ENCODE measurements at regions not wholly inside any gene's neighbourhood (a gene's known extent, or its start where the extent isn't known, plus 50 kb on each side); places are given as distances from the start of the nearest gene placed in this dataset.

GRCh38 chr16:13542284-13542683 lies 377.7 kb upstream of the ERCC4 start:
- Mint-ChIP-seq H3K9me3 (peaks cover 7% of the 10 kb centered on the region), H3K4me1 (no peaks in the 10 kb centered on the region), H3K36me3 (ENCODE audit: low read depth) (no peaks in the 10 kb centered on the region), H3K27me3 (peaks cover 2% of the 10 kb centered on the region), H3K4me3 (no peak overlapping the region), H3K27ac (no peak overlapping the region)
- POLR2A ChIA-PET: no interaction called here
- intact Hi-C loops (cut with micrococcal nuclease): no loop called here
- no peak for ATAC-seq (ENCODE audit: low read depth)
- CTCF ChIA-PET: interaction anchor here (0.6 kb wide), 1 partner anchor 12 kb away, joined by 3 read pairs; no protein-coding TSS in a partner anchor
- no peak for DNase-seq
- no peak for TF ChIP-seq CTCF (IDR thresholded peaks at IDR 0.05)

DNA sequence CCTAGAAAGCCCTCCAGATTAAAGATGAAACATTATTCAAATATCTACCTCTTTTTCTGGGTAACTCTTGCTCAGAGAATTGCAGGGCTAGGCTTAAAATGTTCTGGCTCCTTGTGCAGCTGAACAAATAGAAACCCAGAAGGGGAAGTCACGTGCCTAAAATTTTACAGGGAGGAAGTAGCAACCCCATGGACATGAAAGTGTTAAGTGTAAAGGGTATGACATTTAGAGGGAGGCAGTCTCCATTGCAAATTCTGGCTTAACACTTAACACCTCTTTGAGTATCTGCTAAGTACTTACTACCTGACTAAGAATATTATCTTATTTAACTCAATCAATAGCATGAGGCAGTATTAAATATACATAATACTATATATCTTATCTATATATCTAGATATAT lies 376.1 kb upstream of the ERCC4 start:
- Mint-ChIP-seq H3K4me3 (no peak overlapping the region), H3K4me1 (no peaks in the 10 kb centered on the region), H3K36me3 (ENCODE audit: low read depth) (no peaks in the 10 kb centered on the region), H3K9me3 (peaks cover 7% of the 10 kb centered on the region), H3K27ac (no peak overlapping the region), H3K27me3 (peaks cover 2% of the 10 kb centered on the region)
- ChIA-PET CTCF (no interaction called here), POLR2A (no interaction called here)
- ATAC-seq (ENCODE audit: low read depth) (no peak), DNase-seq (no peak)
- TF ChIP-seq CTCF (IDR thresholded peaks at IDR 0.05): no peak
- intact Hi-C loops (cut with micrococcal nuclease): no loop called here

DNA sequence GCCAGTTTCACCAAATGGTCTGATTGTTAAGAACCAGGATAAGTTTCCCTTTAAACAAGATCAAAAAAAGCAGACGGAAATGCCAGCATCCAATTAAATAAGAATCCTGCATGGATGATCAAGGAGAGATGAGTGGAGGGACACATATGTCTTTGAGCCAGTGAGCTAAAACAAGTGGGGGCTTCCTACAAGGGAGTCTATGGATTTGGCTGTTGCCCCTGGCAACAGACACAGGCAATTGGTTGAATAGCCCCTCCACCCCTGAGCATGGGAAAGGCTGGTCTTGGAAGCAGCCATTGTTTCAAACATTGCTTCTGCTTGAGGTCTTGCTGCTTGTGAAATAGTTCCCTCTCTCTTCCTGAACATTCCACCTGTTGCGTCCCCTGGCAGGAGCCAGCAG lies 374.7 kb upstream of the ERCC4 start:
- ChIA-PET POLR2A (no interaction called here), CTCF (no interaction called here)
- Mint-ChIP-seq H3K4me3 (no peak overlapping the region), H3K36me3 (ENCODE audit: low read depth) (no peaks in the 10 kb centered on the region), H3K4me1 (no peaks in the 10 kb centered on the region), H3K27ac (no peak overlapping the region), H3K27me3 (peaks cover 2% of the 10 kb centered on the region), H3K9me3 (no peaks in the 10 kb centered on the region)
- ATAC-seq (ENCODE audit: low read depth) (no peak), DNase-seq (no peak)
- intact Hi-C loops (cut with micrococcal nuclease): no loop called here
- no peak for TF ChIP-seq CTCF (IDR thresholded peaks at IDR 0.05)

GRCh38 chr16:13550254-13550653 lies 369.7 kb upstream of the ERCC4 start:
- ChIA-PET POLR2A (no interaction called here), CTCF (no interaction called here)
- no peak for ATAC-seq (ENCODE audit: low read depth)

More at GRCh38 chr16:13550254-13550653, 369.7 kb upstream of the ERCC4 start:
- H3K27me3 Mint-ChIP-seq: peaks cover 2% of the 10 kb centered on the region
- H3K9me3 Mint-ChIP-seq: no peaks in the 10 kb centered on the region
- H3K4me1 Mint-ChIP-seq: no peaks in the 10 kb centered on the region
- no peak for DNase-seq
- H3K36me3 Mint-ChIP-seq (ENCODE audit: low read depth): no peaks in the 10 kb centered on the region
- H3K27ac Mint-ChIP-seq: no peak overlapping the region
- no peak overlapping the region for H3K4me3 Mint-ChIP-seq
- no peak for TF ChIP-seq CTCF (IDR thresholded peaks at IDR 0.05)
- intact Hi-C loops (cut with micrococcal nuclease): no loop called here

Data from activated B cell treated with CpG ODN at 0.5 μM for 24 hours (primary cell).